B cell (primary cell): ENCODE measurements at regions not wholly inside any gene's neighbourhood (a gene's known extent, or its start where the extent isn't known, plus 50 kb on each side); places are given as distances from the start of the nearest gene placed in this dataset.

Source experiments
- ATAC-seq: fragments of 200-7000 bp; cut with Tn5 transposase; one replicate; pipeline ENCODE4 v1.10.0; 2021; ENCODE audit warnings: low read depth, mild to moderate bottlenecking, moderate number of reproducible peaks, moderate library complexity
- CTCF ChIA-PET: fragments of 350-600 bp; sonication (Branson Sonifier 250); formaldehyde crosslinking; loops from one replicate; lab custom pipeline; 2021; ENCODE audit warnings: antibody characterized with exemption, inconsistent platforms; lab: Charles Lee
- POLR2A ChIA-PET: fragments of 350-600 bp; sonication (Branson Sonifier 250); formaldehyde crosslinking; loops from one replicate; lab custom pipeline; 2021; ENCODE audit warnings: antibody characterized with exemption; lab: Charles Lee
- DNase-seq: peaks from one replicate; pipeline ENCODE4 v3.0.0; 2013
- H2AFZ ChIP-seq: 2 replicates; pipeline ENCODE4 v1.6.1; 2012; ENCODE audit warnings: mild to moderate bottlenecking, low read depth, low read length; ENCODE audit not compliant: insufficient read depth, poor library complexity, severe bottlenecking
- H3K27ac ChIP-seq, 2 donors: 1 replicate in 1 of 2; 2 replicates in 1 of 2; pipeline ENCODE4 v1.5.1; 2012 to 2013; ENCODE audit warnings: low read length in 2 of 2, mild to moderate bottlenecking in 2 of 2, moderate library complexity in 1 of 2
- H3K27me3 ChIP-seq, 4 experiments: fragments of 200-600 bp in 1 of 4; sonication (generic) in 1 of 4; replicated peaks in 1 of 4; 1 replicate in 2 of 4; 2 replicates in 2 of 4; pipeline versions ENCODE4 v1.6.1 to v1.7.0; 2013 to 2016; ENCODE audit warnings: low read length in 3 of 4, mild to moderate bottlenecking in 2 of 4, mixed read lengths in 1 of 4, moderate library complexity in 1 of 4; ENCODE audit not compliant: insufficient read depth in 4 of 4, control insufficient read depth in 3 of 4; ENCODE audit errors: control extremely low read depth in 1 of 4
- H3K36me3 ChIP-seq, 2 experiments: replicated peaks in 1 of 2; 1 replicate in 1 of 2; 2 replicates in 1 of 2; pipeline versions ENCODE4 v1.6.1 to v1.7.1; 2013; ENCODE audit warnings: low read length in 1 of 2; ENCODE audit not compliant: insufficient read depth in 2 of 2, control insufficient read depth in 1 of 2; ENCODE audit errors: control extremely low read depth in 1 of 2, extremely low read depth in 1 of 2
- H3K4me1 ChIP-seq, 2 donors: fragments of 200-600 bp in 1 of 2; sonication (generic) in 1 of 2; 1 replicate in 1 of 2; 2 replicates in 1 of 2; pipeline versions ENCODE4 v1.5.1 to v1.6.1; 2013 to 2017; ENCODE audit warnings: low read length in 2 of 2; ENCODE audit not compliant: control insufficient read depth in 2 of 2, insufficient read depth in 2 of 2
- H3K4me2 ChIP-seq: replicated peaks from 2 replicates; pipeline ENCODE3; 2012; ENCODE audit warnings: mild to moderate bottlenecking, low read depth, low read length; ENCODE audit not compliant: poor library complexity, severe bottlenecking
- H3K4me3 ChIP-seq, 5 experiments: fragments of 200-600 bp in 1 of 5; sonication (generic) in 1 of 5; 1 replicate in 3 of 5; 2 replicates in 2 of 5; pipeline versions ENCODE4 v1.5.1 to v1.7.0; 2011 to 2016; ENCODE audit warnings: low read length in 4 of 5, mild to moderate bottlenecking in 4 of 5, low read depth in 2 of 5, control low read depth in 1 of 5, moderate library complexity in 1 of 5; ENCODE audit not compliant: insufficient read depth in 1 of 5; ENCODE audit errors: control extremely low read depth in 1 of 5, extremely low read depth in 1 of 5
- H3K79me2 ChIP-seq: fragments of 200-600 bp; sonication (generic); one replicate; pipeline ENCODE4 v1.6.0; 2016; ENCODE audit warnings: low read length; ENCODE audit not compliant: control insufficient read depth, insufficient read depth
- H3K9ac ChIP-seq: fragments of 200-600 bp; sonication (generic); 2 replicates; pipeline ENCODE4 v1.6.1; 2017; ENCODE audit warnings: mild to moderate bottlenecking, low read length, moderate library complexity
- H3K9me3 ChIP-seq, 3 donors: one replicate each; pipeline versions ENCODE4 v1.6.1 to v1.7.1; 2013; ENCODE audit warnings: low read length in 2 of 3; ENCODE audit not compliant: control insufficient read depth in 2 of 3, insufficient read depth in 1 of 3; ENCODE audit errors: control extremely low read depth in 1 of 3
- H4K20me1 ChIP-seq: 2 replicates; pipeline ENCODE4 v1.6.0; 2012; ENCODE audit warnings: mild to moderate bottlenecking, low read length; ENCODE audit not compliant: insufficient read depth, control insufficient read depth, poor library complexity, severe bottlenecking
- H3K27ac Mint-ChIP-seq: one replicate; pipeline ENCODE4 v1.8.0; 2021; ENCODE audit warnings: mixed read lengths
- H3K27me3 Mint-ChIP-seq: one replicate; pipeline ENCODE4 v1.8.0; 2021; ENCODE audit warnings: mixed read lengths
- H3K4me1 Mint-ChIP-seq: one replicate; pipeline ENCODE4 v1.8.0; 2021; ENCODE audit warnings: mixed read lengths
- H3K4me3 Mint-ChIP-seq: one replicate; pipeline ENCODE4 v1.8.0; 2021; ENCODE audit warnings: mixed read lengths
- H3K9me3 Mint-ChIP-seq: one replicate; pipeline ENCODE4 v1.8.0; 2022; ENCODE audit warnings: mixed read lengths; ENCODE audit not compliant: insufficient read depth
- CTCF ChIP-seq: fragments of 200-600 bp; IDR thresholded peaks from one replicate; pipeline ENCODE4 v1.8.0; 2022; ENCODE audit warnings: antibody characterized with exemption, mild to moderate bottlenecking
- EZH2 ChIP-seq: IDR thresholded peaks from 2 replicates; pipeline ENCODE4 v1.6.1; 2012; ENCODE audit warnings: borderline replicate concordance, low read depth, mild to moderate bottlenecking, moderate library complexity, low read length; ENCODE audit not compliant: insufficient read depth, poor library complexity, severe bottlenecking
- WGBS: methylation state at CpG from one replicate; pipeline ENCODE4 v1.1.5; 2013; ENCODE audit warnings: missing lambda C conversion rate; ENCODE audit not compliant: insufficient coverage; 5-methylcytosine and 5-hydroxymethylcytosine counted together
- intact Hi-C: fragments of 100-400 bp; cut with micrococcal nuclease; formaldehyde crosslinking; loops from one replicate; pipeline ENCODE4 v1.10.0; 2022

- no CpG with 5 or more reads among the region's 2 CpGs for WGBS
- no peaks in the 10 kb centered on the region for H3K27me3 ChIP-seq
- no peaks in the 10 kb centered on the region for H3K27me3 Mint-ChIP-seq
- no peak for TF ChIP-seq CTCF
- TF ChIP-seq EZH2 = no peak
- peaks cover 4% of the 10 kb centered on the region for H3K9me3 Mint-ChIP-seq
- DNase-seq (no peak), ATAC-seq (no peak)
- no peak overlapping the region for H3K9ac ChIP-seq
- no peak overlapping the region for H3K4me2 ChIP-seq
- intact Hi-C loops = no loop called here
- peaks cover 0 to 3% (median 0%) of the 10 kb centered on the region in 3 donors for H3K9me3 ChIP-seq
- H3K4me3 Mint-ChIP-seq = no peak overlapping the region
- H3K4me1 Mint-ChIP-seq = no peaks in the 10 kb centered on the region
- H4K20me1 ChIP-seq = no peaks in the 10 kb centered on the region
- H3K4me1 ChIP-seq = no peaks in the 10 kb centered on the region
- no peak overlapping the region for H3K27ac Mint-ChIP-seq
- no peak overlapping the region for H3K27ac ChIP-seq
- H3K79me2 ChIP-seq = no peaks in the 10 kb centered on the region
- no peaks in the 10 kb centered on the region for H3K36me3 ChIP-seq
- no peak overlapping the region for H2AFZ ChIP-seq
- no peak overlapping the region for H3K4me3 ChIP-seq
- ChIA-PET POLR2A (no interaction called here), CTCF (no interaction called here)
These were observed 1976.7 kb upstream of the ADGRL3 start for GRCh38 chr4:59223292-59223941.

- no peak for ATAC-seq
- ChIA-PET CTCF (no interaction called here), POLR2A (no interaction called here)
- Histone ChIP-seq H3K9ac (no peak overlapping the region), H3K79me2 (no peaks in the 10 kb centered on the region), H3K9me3 (peaks cover 0 to 6% (median 0%) of the 10 kb centered on the region in 3 donors), H3K27me3 (no peaks in the 10 kb centered on the region), H3K4me1 (no peaks in the 10 kb centered on the region), H4K20me1 (no peaks in the 10 kb centered on the region), H3K4me3 (no peak overlapping the region), H3K4me2 (no peak overlapping the region), H3K36me3 (no peaks in the 10 kb centered on the region), H2AFZ (no peak overlapping the region), H3K27ac (no peak overlapping the region)
- Mint-ChIP-seq H3K9me3 (peaks cover 16% of the 10 kb centered on the region), H3K27me3 (no peaks in the 10 kb centered on the region), H3K4me1 (no peaks in the 10 kb centered on the region), H3K27ac (no peak overlapping the region), H3K4me3 (no peak overlapping the region)
- DNase-seq = no peak
- TF ChIP-seq EZH2 = no peak
- no peak for TF ChIP-seq CTCF
- 59% methylated on average over 3 of the region's 3 CpGs for WGBS
- intact Hi-C loops = no loop called here
These were observed 1961.9 kb upstream of the ADGRL3 start for GRCh38 chr4:59238212-59238611.
